Breast epithelium (tissue), 4 donors: ENCODE measurements at regions not wholly inside any gene's neighbourhood (a gene's known extent, or its start where the extent isn't known, plus 50 kb on each side); places are given as distances from the start of the nearest gene placed in this dataset.

Experiments used
- DNase-seq, 2 donors: peaks; one replicate each; pipeline ENCODE4 v3.0.0-alpha.2; 2019; ENCODE audit warnings: low spot score in 2 of 2
- H3K27ac ChIP-seq, 2 donors: fragments of 200-600 bp; sonication (generic) in 1 of 2; one replicate each; pipeline ENCODE4 v1.5.1; 2016 to 2019; ENCODE audit warnings: mild to moderate bottlenecking in 1 of 2
- H3K27me3 ChIP-seq, 2 donors: fragments of 200-600 bp; sonication (generic) in 1 of 2; one replicate each; pipeline versions ENCODE4 v1.5.1 to v1.6.0; 2017 to 2019; ENCODE audit warnings: control low read depth in 1 of 2, mild to moderate bottlenecking in 1 of 2
- H3K36me3 ChIP-seq: fragments of 200-600 bp; one replicate; pipeline ENCODE4 v1.5.1; 2019
- H3K4me1 ChIP-seq, 2 donors: fragments of 200-600 bp; sonication (generic); one replicate each; pipeline ENCODE4 v1.5.1; 2016 to 2019; ENCODE audit warnings: control low read depth in 1 of 2
- H3K4me3 ChIP-seq, 3 donors: fragments of 200-600 bp; sonication (generic); 1 replicate in 2 of 3; 2 replicates in 1 of 3; pipeline ENCODE4 v1.5.1; 2016 to 2019; ENCODE audit warnings: mild to moderate bottlenecking in 3 of 3, moderate library complexity in 2 of 3
- H3K9me3 ChIP-seq, 2 donors: fragments of 200-600 bp; sonication (generic) in 1 of 2; one replicate each; pipeline ENCODE4 v1.5.1; 2016 to 2019; ENCODE audit warnings: control low read depth in 1 of 2
- CTCF ChIP-seq, 3 donors: fragments of 450-650 bp; IDR thresholded peaks; one replicate each; pipeline ENCODE4 v1.5.1; 2016 to 2017; ENCODE audit warnings: antibody characterized with exemption in 3 of 3, mild to moderate bottlenecking in 3 of 3, moderate library complexity in 3 of 3
- POLR2A ChIP-seq: fragments of 450-650 bp; IDR thresholded peaks from one replicate; pipeline ENCODE4 v1.6.1; 2016; ENCODE audit warnings: antibody characterized with exemption, mild to moderate bottlenecking, moderate library complexity
- POLR2AphosphoS5 ChIP-seq, 3 donors: sonication (generic); formaldehyde crosslinking; IDR thresholded peaks; one replicate each; pipeline ENCODE4 v1.6.1; 2017; ENCODE audit warnings: antibody characterized with exemption in 3 of 3
- intact Hi-C: fragments of 100-400 bp; cut with DNase I; formaldehyde crosslinking; loops from one replicate; pipeline ENCODE4 v1.15.1; 2023; ENCODE audit warnings: low total_unique reads

GRCh38 chr4:187865914-187866313, 129.7 kb upstream of the ZFP42 start:
- TF ChIP-seq POLR2AphosphoS5 (IDR thresholded peaks at IDR 0.05), result no peak
- TF ChIP-seq POLR2A, result no peak
- TF ChIP-seq CTCF (IDR thresholded peaks at IDR 0.05), result no peak
- Histone ChIP-seq H3K4me1 (no peaks in the 10 kb centered on the region), H3K36me3 (no peaks in the 10 kb centered on the region), H3K27me3 (no peaks in the 10 kb centered on the region), H3K27ac (no peak overlapping the region), H3K4me3 (no peak overlapping the region), H3K9me3 (no peaks in the 10 kb centered on the region)
- DNase-seq, result no peak
- intact Hi-C loops, result no loop called here

GRCh38 chr4:187883049-187883448, 112.5 kb upstream of the ZFP42 start:
- no peak overlapping the region for H3K4me3 ChIP-seq
- intact Hi-C loops, result no loop called here

GRCh38 chr4:187883836-187884475, 111.6 kb upstream of the ZFP42 start:
- H3K9me3 ChIP-seq, result no peaks in the 10 kb centered on the region
- TF ChIP-seq POLR2A, result no peak
- TF ChIP-seq CTCF (IDR thresholded peaks at IDR 0.05), result no peak
- TF ChIP-seq POLR2AphosphoS5 (IDR thresholded peaks at IDR 0.05), result no peak
- H3K4me1 ChIP-seq, result no peaks in the 10 kb centered on the region
- intact Hi-C loops, result no loop called here
- DNase-seq, result no peak
- no peak overlapping the region for H3K27ac ChIP-seq
- H3K27me3 ChIP-seq, result no peaks in the 10 kb centered on the region
- no peak overlapping the region for H3K4me3 ChIP-seq
- no peaks in the 10 kb centered on the region for H3K36me3 ChIP-seq

More at GRCh38 chr4:187883049-187883448, 112.5 kb upstream of the ZFP42 start:
- no peak for DNase-seq
- H3K27me3 ChIP-seq, result no peaks in the 10 kb centered on the region
- no peak overlapping the region for H3K27ac ChIP-seq
- no peak for TF ChIP-seq POLR2A
- TF ChIP-seq POLR2AphosphoS5 (IDR thresholded peaks at IDR 0.05), result no peak
- TF ChIP-seq CTCF (IDR thresholded peaks at IDR 0.05), result no peak
- no peaks in the 10 kb centered on the region for H3K4me1 ChIP-seq
- no peaks in the 10 kb centered on the region for H3K36me3 ChIP-seq
- H3K9me3 ChIP-seq, result no peaks in the 10 kb centered on the region

GRCh38 chr4:187887906-187888305, 107.7 kb upstream of the ZFP42 start:
- TF ChIP-seq POLR2A (no peak), CTCF (IDR thresholded peaks at IDR 0.05) (no peak), POLR2AphosphoS5 (IDR thresholded peaks at IDR 0.05) (no peak)
- intact Hi-C loops, result no loop called here
- H3K27me3 ChIP-seq, result no peaks in the 10 kb centered on the region

GRCh38 chr4:187889651-187890050, 105.9 kb upstream of the ZFP42 start:
- H3K4me3 ChIP-seq, result no peak overlapping the region
- H3K36me3 ChIP-seq, result no peaks in the 10 kb centered on the region
- intact Hi-C loops, result no loop called here
- no peaks in the 10 kb centered on the region for H3K9me3 ChIP-seq
- no peaks in the 10 kb centered on the region for H3K27me3 ChIP-seq
- H3K4me1 ChIP-seq, result no peaks in the 10 kb centered on the region
- DNase-seq, result no peak
- no peak overlapping the region for H3K27ac ChIP-seq
- TF ChIP-seq CTCF (IDR thresholded peaks at IDR 0.05) (no peak), POLR2A (no peak), POLR2AphosphoS5 (IDR thresholded peaks at IDR 0.05) (no peak)

More at GRCh38 chr4:187887906-187888305, 107.7 kb upstream of the ZFP42 start:
- DNase-seq, result no peak
- H3K36me3 ChIP-seq, result no peaks in the 10 kb centered on the region
- H3K4me3 ChIP-seq, result no peak overlapping the region
- H3K27ac ChIP-seq, result no peak overlapping the region
- H3K4me1 ChIP-seq, result no peaks in the 10 kb centered on the region
- H3K9me3 ChIP-seq, result no peaks in the 10 kb centered on the region
